EH (cell line): ENCODE measurements at regions not wholly inside any gene's neighbourhood (a gene's known extent, or its start where the extent isn't known, plus 50 kb on each side); places are given as distances from the start of the nearest gene placed in this dataset.
A peak's percentile ranks its signal among the peaks of the same experiment; 100 is the strongest.

Source experiments
- DNase-seq: peaks from one replicate; pipeline ENCODE4 v3.0.0-alpha.2; 2015; ENCODE audit warnings: low read depth

DNA sequence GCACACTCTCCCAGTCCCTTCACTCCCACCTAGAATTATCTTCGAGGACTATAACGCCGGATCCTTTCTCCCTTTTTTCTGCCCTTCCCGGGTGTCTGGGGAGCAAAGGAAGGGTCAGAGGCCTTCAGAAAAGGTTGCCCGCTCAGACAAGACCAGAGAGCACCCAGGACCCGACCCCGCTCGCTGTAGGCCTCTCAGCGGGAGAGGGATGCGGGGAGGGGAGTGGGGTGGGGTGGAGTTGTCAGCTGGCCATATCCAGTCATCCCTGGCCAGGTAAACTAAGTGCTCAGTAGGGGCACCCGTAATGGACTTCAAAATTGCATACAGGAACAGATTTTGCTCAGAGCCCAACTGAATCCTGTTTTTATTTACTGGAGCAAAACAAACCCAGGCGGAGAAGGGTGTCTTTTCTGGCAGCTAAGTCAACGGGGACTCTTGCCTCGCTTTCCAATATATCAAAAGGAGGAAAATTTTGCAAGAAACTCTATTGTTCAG is 65.0 kb downstream of the NOL4 start:
- no peak for DNase-seq

GRCh38 chr18:34158881-34159690 is 65.6 kb downstream of the NOL4 start:
- DNase-seq, result no peak

- no peak for DNase-seq
These were observed 71.0 kb downstream of the NOL4 start for GRCh38 chr18:34153711-34154110.

DNA sequence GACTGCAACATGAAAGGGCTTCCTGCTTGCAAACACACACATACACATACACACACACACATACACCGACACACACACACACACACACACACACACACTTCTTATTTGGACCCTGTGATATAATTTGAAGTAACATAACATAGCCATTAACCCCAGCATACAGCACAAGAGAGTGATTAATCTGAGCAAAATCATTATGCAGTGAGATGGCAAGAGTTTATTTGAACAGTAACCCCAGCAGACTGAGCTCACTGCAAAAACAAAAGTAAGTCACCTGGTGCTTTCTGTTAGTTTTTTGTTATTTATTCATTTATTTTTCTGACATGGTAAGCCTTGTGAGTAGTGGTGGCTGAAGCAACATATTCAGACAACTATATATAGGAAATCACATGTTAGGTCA is 93.7 kb downstream of the NOL4 start:
- DNase-seq, result no peak

DNA sequence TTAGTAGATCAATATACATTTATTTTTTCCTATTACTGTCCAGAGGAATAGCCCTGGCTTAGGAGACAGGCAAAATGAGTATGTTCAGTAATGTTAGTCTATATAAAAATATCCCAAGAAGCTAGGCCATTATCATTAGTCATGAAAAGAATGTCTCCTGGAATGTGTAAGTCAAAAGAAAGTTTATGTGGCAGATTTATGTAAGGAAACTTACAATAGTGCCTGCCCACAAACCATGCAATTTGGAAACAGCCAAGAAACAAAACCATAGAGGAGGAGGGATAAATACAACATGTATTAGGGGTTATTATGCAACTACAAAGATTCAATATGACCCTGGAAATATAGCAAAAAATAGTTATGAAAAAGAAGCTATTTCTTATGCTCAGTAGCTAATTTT is 96.3 kb downstream of the NOL4 start:
- DNase-seq, result no peak

GRCh38 chr18:34126121-34126520 is 98.6 kb downstream of the NOL4 start:
- DNase-seq, result no peak

DNA sequence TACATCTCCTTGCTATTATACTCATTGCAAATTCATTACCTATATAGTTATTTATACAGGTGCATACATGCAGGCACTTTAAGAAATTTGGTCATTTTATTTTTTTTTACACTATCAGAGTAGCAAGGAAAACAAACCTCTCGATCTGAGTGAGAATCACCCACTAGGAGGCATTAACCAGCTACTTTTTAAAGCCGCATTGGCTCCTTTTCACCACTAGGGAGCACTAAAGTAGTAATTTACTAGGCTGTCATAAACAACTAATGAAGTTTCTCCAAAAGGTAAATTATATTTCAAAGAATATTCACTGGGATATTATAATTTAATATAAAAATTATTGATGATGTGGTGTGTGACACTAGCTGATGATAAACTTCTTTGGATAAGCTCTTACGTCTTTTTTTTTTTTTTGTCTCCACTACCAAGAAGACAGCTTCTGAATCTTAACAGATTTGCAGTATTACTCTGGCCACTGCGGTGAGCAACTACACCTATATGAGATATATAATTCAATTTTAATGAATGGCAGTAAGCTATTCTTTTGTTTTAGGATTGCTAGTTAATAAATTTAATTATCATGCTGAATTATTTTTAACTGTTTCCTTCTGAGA is 101.9 kb downstream of the NOL4 start:
- peak; percentile 44 for DNase-seq

DNA sequence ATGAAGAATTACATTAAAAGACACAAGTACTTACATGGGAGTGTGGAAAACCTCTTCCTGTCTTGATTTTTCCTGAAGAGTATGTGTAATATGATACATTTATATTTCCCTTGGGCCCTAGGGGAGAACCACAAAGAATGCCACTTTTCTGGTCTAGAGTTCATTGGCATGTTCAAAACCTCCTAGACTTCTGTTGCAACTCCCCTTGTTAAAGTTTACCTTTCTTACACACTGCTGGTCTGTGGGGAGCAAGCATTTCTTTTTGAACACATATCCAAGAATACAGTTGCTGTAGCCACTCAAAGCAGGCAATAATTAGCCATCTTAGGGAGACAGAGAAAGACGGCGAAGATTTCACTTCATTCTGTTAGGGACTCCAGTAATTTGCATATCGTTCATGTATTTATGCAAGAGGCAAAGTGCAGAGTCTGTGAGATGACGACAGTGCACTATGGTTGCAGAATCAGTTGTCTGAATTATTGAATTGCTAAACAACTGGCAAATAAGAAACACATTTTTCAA is 103.5 kb downstream of the NOL4 start:
- no peak for DNase-seq

DNA sequence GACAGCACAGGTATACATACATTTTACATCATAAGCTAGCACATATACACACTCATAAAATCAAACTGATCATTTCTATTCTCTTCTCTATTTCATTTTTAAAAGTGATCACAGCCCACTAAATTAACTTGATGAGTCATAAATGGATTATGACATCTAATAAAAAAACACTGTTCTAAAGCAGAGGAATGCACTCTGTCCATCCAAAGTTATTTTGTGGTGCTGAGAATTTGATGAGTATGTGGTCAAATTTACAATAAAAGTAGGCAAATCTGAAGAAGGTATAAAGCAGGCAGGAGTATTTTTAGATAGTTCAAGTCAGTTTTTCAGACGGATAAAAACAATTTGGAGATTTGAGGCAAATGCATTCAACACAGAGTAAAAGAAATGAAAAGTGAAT is 104.4 kb downstream of the NOL4 start:
- DNase-seq, result no peak

DNA sequence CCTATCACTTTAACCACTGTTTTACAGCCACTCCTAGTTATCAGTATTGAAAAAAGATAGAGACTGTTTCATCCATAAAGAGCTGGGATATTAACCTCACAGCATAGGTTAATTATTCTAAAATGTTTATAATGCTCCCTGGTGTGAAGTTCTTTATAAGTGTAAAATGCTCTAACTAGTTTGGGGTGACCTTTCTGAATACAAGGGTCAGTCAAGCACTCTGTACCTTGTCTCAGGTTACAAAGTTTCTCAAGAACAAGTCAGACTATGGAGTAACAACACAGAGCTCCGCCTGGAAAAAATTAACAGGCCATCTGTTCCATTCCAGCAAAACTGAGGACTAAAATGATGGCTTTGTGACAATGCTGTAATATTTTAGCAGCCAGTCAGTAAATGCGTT is 107.4 kb downstream of the NOL4 start:
- no peak for DNase-seq

GRCh38 chr18:34115409-34116081 is 109.2 kb downstream of the NOL4 start:
- DNase-seq, result no peak

DNA sequence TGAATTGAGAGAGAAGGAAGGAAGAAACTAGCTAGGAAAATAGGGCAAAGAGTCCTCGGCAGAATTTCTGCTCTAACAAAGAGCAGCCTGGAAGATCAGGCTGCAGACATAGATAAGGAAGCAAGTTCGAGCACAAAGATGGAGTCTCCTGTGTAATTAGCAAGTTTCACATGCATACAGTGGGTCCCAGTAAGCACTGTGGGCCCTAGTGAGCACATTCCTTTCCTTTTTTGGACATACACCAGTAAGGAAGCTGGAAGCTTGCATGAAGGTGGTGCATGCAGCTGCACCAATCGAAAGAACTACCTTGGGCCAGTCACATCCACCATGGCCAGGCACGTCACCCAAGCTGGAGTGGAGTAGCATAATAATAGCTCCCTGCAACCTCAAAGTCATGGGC is 109.7 kb downstream of the NOL4 start:
- DNase-seq, result no peak

- DNase-seq, result no peak
These were observed 116.5 kb downstream of the NOL4 start for GRCh38 chr18:34108206-34108605.

GRCh38 chr18:34098109-34098508 is 126.6 kb downstream of the NOL4 start:
- no peak for DNase-seq

GRCh38 chr18:34097312-34097711 is 127.4 kb downstream of the NOL4 start:
- no peak for DNase-seq

- no peak for DNase-seq
These were observed 130.6 kb downstream of the NOL4 start for GRCh38 chr18:34094148-34094547.

- no peak for DNase-seq
These were observed 131.9 kb downstream of the NOL4 start for GRCh38 chr18:34092796-34093195.

DNA sequence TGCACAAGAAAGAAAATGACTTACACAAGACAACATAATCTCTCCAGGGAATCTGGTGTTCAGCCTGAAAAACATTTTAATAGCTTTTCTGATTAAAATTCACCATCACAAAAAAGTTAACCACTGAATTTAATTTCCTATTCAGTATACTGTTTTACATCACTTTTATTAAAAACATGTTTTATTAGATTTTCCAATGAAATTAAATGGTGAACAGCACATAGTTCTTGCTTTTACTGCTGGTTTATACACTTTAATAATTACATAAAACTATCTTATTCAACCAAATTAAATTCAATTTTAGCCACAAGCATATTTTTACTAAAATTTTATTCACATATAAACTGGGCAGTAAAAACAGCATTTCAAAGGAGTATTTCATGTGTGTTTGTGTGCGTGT is 138.3 kb downstream of the NOL4 start:
- DNase-seq, result no peak

DNA sequence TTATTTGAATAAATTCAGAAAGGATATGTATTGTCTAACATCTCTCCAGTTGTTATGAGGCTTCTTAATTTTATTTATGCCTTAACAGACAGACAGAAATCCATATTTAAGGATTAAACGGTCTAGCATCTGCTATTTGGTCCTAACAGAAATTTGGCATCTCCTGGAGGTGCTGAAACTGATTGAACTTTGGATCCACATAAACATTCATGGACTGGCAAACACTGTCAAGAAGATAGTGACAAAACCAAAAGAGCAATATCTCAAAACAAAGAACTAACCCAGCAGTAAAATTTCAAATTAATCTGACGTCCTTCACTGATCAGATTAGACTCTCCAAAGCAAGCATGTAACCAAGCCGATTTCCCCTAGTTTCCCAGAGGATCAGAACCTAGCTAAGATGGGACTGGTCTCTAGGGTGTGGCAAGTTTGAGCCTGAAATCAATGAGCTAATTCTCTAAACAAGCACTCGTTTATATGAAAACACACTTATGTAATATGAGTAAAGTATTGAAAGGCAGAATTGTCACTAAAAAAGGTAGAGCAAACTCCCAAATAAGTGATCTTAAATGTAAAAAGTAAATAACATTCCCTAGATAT is 139.5 kb downstream of the NOL4 start:
- no peak for DNase-seq

- no peak for DNase-seq
These were observed 140.1 kb downstream of the NOL4 start for GRCh38 chr18:34084635-34085034.

DNA sequence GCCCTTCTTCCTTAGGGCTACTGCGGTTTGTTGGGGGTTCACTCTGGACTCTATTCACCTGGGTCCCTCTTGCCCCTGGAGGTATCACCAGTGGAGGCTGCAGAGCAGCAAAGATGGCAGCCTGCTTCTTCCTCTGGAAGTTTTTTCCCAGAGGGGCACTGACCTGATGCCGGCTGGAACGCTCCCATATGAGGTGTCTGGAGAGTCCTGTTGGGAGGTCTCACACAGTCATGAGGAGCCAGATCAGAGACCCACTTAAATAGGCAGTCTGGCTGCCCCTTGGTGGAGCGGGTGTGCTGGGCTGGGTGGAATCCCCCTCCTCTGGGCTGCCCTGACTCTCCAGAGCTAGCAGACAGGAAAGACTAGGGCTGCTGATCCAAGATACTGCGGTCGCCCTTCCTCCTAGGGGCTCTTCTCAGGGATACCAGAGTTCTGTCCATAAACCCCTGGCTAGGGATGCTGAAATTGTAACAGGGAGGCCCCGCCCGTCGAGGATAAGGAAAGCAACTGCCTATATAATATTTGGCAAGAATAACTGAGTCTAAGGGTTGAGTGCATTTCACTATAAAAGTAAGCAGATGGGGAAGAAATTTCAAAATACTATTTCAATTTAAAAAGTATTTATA is 140.7 kb downstream of the NOL4 start:
- no peak for DNase-seq

GRCh38 chr18:34077599-34077998 is 147.1 kb downstream of the NOL4 start:
- DNase-seq, result no peak
